ENCODE measurements at regions not wholly inside any gene's neighbourhood (a gene's known extent, or its start where the extent isn't known, plus 50 kb on each side); places are given as distances from the start of the nearest gene placed in this dataset.
"Not testable (repeated sequence)": the region's sequence is repeated elsewhere in the genome, so short reads cannot be mapped to it uniquely, and the experiment has no call there.

- no peak for DNase-seq (ENCODE audit: low spot score)
These were observed 1122.3 kb downstream of the TBC1D22A start for GRCh38 chr22:47884775-47885174.

DNA sequence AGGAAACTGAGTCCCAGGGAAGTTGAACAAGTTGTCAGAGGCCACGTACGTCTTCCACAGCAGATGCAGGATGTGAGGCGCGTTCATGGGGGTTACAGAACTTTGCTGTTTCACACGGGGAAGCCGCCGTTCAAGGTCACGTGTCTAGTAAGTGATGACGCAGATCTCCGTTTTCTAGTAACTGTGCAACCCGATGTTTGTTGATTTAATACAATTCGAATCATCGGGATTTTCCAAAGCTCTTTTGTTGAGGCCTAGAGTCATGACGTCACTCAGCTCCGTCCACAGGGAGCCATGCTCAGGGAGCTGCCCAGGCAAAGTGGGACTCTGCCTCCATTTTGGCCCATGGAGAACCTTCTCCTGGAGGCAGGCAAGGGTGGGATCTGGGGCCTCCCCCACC, 1121.8 kb downstream of the TBC1D22A start:
- DNase-seq (ENCODE audit: low spot score) = no peak

- DNase-seq (ENCODE audit: low spot score) = no peak
These were observed 1121.3 kb downstream of the TBC1D22A start for GRCh38 chr22:47883757-47884156.

GRCh38 chr22:47879346-47879745, 1116.9 kb downstream of the TBC1D22A start:
- DNase-seq (ENCODE audit: low spot score) = no peak

DNA sequence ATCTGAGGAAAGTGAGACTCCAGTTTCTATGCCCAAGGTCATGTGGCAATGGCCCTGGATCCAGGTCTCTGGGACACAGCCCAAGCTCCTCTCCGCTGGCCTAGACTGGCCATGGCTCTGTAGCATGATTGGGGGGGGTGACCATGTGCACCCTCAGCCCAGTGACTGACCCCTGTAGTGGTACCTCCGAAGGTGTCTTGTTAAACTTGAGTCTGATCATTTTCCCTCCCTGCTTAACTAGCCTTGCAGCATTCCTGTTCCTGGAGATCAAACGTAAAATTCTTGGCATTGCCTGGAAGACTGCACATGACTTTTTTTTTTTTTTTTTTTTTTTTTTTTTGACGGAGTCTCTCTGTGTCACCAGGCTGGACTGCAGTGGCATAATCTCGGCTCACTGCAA, 1116.0 kb downstream of the TBC1D22A start:
- DNase-seq (ENCODE audit: low spot score) = peak; percentile 6

GRCh38 chr22:47872761-47873535, 1110.5 kb downstream of the TBC1D22A start:
- DNase-seq (ENCODE audit: low spot score) = no peak

- no peak for DNase-seq (ENCODE audit: low spot score)
These were observed 1103.2 kb downstream of the TBC1D22A start for GRCh38 chr22:47865626-47866025.

DNA sequence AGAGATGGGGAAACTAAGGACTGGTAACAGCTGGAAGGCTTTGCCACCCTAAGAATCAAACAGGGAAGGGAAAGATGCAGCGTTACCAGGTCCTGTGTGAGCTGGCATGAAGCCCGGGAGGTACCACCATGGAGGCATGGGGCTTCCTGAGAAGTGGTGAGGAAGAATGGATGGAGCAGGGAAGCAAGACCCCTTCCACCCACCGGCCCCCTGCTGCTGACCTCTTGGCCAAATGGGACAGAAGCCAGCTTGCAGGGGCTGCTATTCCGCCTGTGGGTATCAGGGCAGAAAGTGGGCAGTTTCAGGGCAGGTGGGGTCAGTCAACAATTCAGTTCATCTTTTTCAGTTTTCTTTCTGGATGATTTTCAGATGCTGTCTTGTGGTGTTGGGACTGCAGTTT, 1099.9 kb downstream of the TBC1D22A start:
- no peak for DNase-seq (ENCODE audit: low spot score)

DNA sequence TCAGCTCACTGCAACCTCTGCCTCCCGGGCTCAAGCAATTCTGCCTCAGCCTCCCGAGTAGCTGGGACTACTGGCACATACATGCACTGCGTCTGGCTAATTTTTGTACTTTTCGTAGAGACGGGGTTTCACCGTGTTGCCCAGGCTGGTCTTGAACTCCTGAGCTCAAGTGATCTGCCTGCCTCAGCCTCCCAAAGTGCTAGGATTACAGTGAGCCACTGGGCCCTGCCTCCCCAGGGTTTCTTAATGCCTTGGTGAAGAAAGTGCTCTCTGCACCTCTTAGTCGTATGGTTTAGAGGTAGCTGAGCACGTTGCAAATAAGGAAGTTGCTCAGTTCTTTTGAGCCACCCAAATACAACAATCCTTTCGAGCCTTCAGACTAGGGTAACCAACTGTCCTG, 1098.5 kb downstream of the TBC1D22A start:
- not testable (repeated sequence) for DNase-seq (ENCODE audit: low spot score)

DNA sequence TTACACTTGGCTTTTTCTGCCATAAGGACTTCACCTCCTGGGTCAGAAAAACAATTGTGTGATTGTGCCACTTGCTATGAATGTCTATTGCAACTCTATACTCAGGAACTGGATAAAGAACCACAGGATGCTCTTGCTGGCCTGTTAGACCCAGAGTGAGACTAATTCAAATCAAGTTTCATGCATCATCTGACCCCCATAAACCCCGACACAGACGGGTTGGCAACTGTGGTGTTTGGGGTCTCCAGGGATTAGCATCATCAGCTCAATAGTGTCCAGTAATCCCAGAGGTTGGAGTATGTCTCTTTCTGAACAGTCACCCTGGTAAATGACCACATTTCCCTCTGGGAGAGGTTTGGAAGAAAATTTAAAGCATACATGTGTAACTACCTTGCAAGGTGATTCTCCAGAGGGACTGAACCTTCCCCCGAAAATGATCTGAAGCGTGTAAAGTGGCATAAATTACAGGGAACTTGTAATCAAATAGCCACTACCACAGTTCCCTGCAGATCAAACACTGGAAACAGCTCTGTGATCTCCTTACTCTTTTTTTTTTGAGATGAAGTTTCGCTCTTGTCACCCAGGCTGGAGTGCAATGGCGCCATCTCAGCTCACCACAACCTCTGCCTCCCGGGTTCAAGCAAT, 1097.6 kb downstream of the TBC1D22A start:
- DNase-seq (ENCODE audit: low spot score) = no peak

- no peak for DNase-seq (ENCODE audit: low spot score)
These were observed 1096.4 kb downstream of the TBC1D22A start for GRCh38 chr22:47858773-47859306.

GRCh38 chr22:47854680-47855079, 1092.2 kb downstream of the TBC1D22A start:
- DNase-seq (ENCODE audit: low spot score) = no peak

GRCh38 chr22:47854251-47854650, 1091.8 kb downstream of the TBC1D22A start:
- no peak for DNase-seq (ENCODE audit: low spot score)

- DNase-seq (ENCODE audit: low spot score) = no peak
These were observed 1091.3 kb downstream of the TBC1D22A start for GRCh38 chr22:47853750-47854149.

- no peak for DNase-seq (ENCODE audit: low spot score)
These were observed 1089.1 kb downstream of the TBC1D22A start for GRCh38 chr22:47851586-47851985.

DNA sequence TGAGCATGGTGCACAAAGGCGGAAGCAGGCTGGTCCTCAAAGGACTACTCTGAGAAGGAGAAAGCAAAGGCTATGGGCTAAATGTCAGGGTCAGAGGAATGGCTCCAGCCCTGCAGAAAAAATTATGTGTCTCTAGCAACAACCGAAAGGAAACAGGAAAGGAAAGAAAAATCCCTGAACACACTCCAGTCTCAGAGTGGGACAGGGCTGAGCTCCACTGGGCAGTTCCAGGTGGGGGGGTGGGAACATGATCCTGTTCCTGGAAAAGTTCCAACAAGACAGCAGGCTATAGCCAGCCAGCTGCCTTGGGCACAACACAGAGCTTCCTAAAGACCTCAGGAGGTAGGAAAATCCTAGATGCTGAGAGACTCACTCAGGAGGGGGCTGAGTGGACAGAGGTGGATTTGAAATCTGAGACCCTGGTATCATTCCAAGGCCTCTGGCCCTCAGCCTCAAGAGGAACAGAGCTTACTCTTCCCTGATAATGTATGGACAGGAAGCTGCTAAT, 1088.2 kb downstream of the TBC1D22A start:
- DNase-seq (ENCODE audit: low spot score) = no peak

GRCh38 chr22:47849576-47849975, 1087.1 kb downstream of the TBC1D22A start:
- DNase-seq (ENCODE audit: low spot score) = no peak

DNA sequence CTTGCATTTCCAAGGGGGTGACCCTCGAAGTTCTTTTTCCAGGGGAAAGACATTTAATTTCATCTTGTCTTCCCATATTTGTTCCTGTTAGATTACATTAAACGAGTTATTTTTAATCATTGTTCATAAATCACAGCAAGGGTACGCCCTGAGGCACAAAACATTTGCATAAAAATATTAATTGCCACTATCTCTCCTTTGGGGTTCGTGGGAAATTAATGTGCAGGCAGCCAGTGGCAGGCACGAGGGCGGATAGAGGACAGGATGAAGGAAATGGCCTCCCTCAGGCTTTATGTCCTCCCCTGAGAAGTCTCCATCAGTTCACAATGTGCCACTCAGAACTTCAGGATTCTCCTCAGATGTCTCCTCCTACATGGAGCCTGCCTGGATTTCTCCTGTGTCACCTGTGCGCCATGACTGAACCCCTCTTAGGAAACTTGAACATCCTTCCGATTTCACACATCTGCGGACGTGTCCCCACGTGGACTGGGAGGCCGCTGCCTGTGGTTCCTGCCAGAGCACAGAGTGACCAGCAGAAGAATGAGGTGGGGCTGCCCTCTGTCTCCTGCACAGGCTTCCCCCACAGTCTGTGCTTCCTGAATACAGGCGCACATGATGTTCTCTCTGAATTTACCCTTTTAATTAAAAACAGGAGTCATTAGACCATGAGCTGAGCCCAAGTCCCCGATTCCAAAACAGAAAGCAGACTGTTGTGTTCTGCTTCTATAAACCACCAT, 1085.9 kb downstream of the TBC1D22A start:
- no peak for DNase-seq (ENCODE audit: low spot score)

GRCh38 chr22:47847131-47847890, 1084.9 kb downstream of the TBC1D22A start:
- no peak for DNase-seq (ENCODE audit: low spot score)

GRCh38 chr22:47846206-47846605, 1083.8 kb downstream of the TBC1D22A start:
- DNase-seq (ENCODE audit: low spot score) = no peak

DNA sequence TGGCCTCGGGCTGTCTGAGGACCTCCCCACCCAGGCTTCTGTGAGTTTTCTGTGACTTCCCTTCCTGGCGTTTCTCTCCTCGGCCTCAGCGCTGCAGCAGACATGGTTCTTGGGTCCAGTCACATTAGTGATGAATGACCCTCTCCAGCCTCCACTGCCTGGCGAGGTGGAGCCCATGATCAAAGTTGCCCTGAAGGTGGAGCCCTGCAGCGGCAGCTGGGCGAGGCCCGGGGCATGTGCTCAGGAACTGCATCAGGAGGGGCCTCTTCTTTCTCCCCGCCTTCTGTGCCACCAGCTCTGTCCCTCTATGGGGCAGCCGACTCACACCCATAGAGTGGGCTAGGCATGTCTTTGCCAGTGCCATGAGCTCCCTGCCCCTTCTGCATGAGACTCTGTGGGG, 1079.7 kb downstream of the TBC1D22A start:
- no peak for DNase-seq (ENCODE audit: low spot score)

All from HT-29 (cell line).